GM20000 (cell line): ENCODE measurements at regions not wholly inside any gene's neighbourhood (a gene's known extent, or its start where the extent isn't known, plus 50 kb on each side); places are given as distances from the start of the nearest gene placed in this dataset.
"Not testable (repeated sequence)": the region's sequence is repeated elsewhere in the genome, so short reads cannot be mapped to it uniquely, and the experiment has no call there.

ENCODE experiments used
- DNase-seq: peaks from one replicate; pipeline ENCODE4 v3.0.0; 2012; ENCODE audit warnings: low spot score
- CTCF ChIP-seq: IDR thresholded peaks from 2 replicates; pipeline ENCODE4 v1.5.1; 2012; ENCODE audit warnings: mild to moderate bottlenecking, control low read depth; ENCODE audit errors: extremely low read depth, missing control alignments

DNA sequence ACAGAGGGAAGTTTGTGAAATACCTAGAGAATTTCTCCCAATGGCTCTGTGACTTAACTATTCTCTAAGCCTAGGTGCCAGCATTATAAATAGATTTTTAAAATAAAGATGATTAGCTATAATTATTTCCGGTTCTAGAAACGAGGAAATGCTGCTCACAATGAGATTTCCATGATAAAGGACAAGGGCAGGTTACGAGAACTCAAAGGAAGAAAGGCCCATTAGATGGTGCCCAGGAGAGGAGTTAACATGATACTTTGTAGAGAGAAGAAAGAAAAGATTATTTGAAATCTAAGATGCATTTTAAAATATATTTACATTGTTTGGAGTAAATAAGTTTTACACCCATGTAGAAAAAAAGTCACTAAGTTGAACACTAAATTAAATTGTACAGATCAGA, 538.3 kb upstream of the PTGER4 start:
- no peak for TF ChIP-seq CTCF
- no peak for DNase-seq

DNA sequence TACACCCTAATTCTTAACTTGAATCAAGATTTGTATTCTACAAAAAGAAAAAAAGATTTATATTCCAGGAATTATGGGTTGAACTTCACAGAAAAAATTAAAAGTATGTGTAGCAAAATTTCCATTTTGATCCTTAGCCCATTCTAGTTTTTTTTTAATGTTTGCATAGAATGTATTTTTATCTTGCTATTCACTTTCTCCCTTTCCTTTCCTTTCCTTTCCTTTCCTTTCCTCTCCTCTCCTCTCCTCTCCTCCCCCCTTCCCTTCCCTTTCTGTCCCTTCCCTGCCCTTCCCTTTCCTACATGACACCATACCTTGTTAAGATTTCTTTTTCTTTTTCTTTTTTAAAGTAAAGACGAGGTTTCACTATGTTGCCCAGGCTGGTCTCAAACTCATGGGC, 542.5 kb upstream of the PTGER4 start:
- DNase-seq, result no peak
- TF ChIP-seq CTCF, result no peak

DNA sequence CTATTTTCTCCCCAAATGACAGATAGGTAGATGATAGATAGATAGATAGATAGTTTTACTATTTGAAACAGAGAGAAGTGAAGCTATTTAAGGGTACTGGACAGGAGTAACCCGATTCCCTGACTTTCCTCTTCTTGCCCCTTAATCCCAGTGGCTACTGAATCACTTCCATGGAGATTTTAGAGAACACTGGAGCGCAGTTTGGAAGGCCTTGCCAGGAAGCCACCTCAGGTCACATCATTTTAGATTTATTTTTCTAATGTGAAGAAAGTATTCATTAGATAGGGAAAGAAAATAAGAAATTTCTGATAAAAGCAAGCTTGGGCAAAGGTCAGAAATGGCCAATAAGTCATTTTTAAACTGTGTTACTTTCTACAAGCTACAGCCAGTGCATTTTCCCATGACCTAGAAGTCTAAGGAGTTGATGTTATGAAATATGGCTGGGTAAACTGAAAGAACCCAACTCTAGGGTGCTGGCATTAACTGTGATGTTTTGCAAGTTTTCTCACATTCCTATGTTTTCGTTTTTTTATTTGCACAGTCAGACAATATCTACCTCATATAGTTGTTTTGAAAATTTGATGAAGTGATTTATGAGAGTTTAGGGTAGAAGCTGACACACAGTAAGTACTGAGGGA, 544.7 kb upstream of the PTGER4 start:
- TF ChIP-seq CTCF, result no peak
- no peak for DNase-seq

GRCh38 chr5:40124367-40124766, 555.3 kb upstream of the PTGER4 start:
- DNase-seq, result no peak
- TF ChIP-seq CTCF, result no peak

- TF ChIP-seq CTCF, result no peak
- no peak for DNase-seq
These were observed 558.5 kb upstream of the PTGER4 start for GRCh38 chr5:40121236-40121635.

- no peak for DNase-seq
- no peak for TF ChIP-seq CTCF
These were observed 566.8 kb upstream of the PTGER4 start for GRCh38 chr5:40112875-40113274.

- DNase-seq, result not testable (repeated sequence)
These were observed 568.7 kb upstream of the PTGER4 start for GRCh38 chr5:40111036-40111435.

- DNase-seq, result not testable (repeated sequence)
These were observed 570.8 kb upstream of the PTGER4 start for GRCh38 chr5:40108764-40109390.

DNA sequence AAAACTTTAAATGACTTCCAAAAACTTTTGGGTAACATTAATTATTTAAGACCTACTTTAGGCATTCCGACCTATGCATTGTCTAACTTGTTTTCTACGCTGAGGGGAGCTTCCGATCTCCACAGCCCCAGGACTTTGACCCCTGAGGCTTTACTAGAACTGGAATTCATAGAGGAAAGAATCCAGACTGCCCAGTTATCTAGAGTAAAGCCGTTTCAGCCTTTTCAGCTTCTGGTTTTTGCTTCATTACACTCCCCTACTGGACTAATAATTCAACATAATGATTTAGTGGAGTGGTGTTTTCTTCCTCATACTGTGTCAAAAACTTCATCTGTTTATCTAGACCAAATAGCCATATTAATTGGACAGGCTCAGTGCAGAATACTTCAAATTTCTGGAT, 571.9 kb upstream of the PTGER4 start:
- DNase-seq, result not testable (repeated sequence)
